Lower lobe of right lung (tissue), 2 donors: ENCODE measurements at regions not wholly inside any gene's neighbourhood (a gene's known extent, or its start where the extent isn't known, plus 50 kb on each side); places are given as distances from the start of the nearest gene placed in this dataset.

Source experiments
- ATAC-seq, 2 donors: fragments of 200-7000 bp; cut with Tn5 transposase; one replicate each; pipeline ENCODE4 v1.9.1; 2020 to 2022; ENCODE audit warnings: mild to moderate bottlenecking in 2 of 2, moderate library complexity in 2 of 2
- DNase-seq: peaks from one replicate; pipeline ENCODE4 v3.0.0-alpha.2; 2020
- H3K27ac ChIP-seq: fragments of 200-600 bp; one replicate; pipeline ENCODE4 v1.8.0; 2022
- H3K27me3 ChIP-seq: fragments of 200-600 bp; one replicate; pipeline ENCODE4 v1.8.0; 2022; ENCODE audit warnings: low read depth
- H3K36me3 ChIP-seq: fragments of 200-600 bp; one replicate; pipeline ENCODE4 v1.8.0; 2022; ENCODE audit warnings: mild to moderate bottlenecking
- H3K4me1 ChIP-seq: fragments of 200-600 bp; one replicate; pipeline ENCODE4 v1.8.0; 2022
- H3K4me3 ChIP-seq: fragments of 200-600 bp; one replicate; pipeline ENCODE4 v1.8.0; 2022; ENCODE audit warnings: mild to moderate bottlenecking
- H3K9me3 ChIP-seq: fragments of 200-600 bp; one replicate; pipeline ENCODE4 v1.8.0; 2022
- CTCF ChIP-seq: fragments of 200-600 bp; IDR thresholded peaks from one replicate; pipeline ENCODE4 v1.8.0; 2022; ENCODE audit warnings: antibody characterized with exemption, mild to moderate bottlenecking
- intact Hi-C: fragments of 100-400 bp; cut with DNase I; formaldehyde crosslinking; loops from one replicate; pipeline ENCODE4 v1.11.0; 2022
- donor health status: DM: no; HTN: yes; CAD: no; lungs with severe emphysema.

DNA sequence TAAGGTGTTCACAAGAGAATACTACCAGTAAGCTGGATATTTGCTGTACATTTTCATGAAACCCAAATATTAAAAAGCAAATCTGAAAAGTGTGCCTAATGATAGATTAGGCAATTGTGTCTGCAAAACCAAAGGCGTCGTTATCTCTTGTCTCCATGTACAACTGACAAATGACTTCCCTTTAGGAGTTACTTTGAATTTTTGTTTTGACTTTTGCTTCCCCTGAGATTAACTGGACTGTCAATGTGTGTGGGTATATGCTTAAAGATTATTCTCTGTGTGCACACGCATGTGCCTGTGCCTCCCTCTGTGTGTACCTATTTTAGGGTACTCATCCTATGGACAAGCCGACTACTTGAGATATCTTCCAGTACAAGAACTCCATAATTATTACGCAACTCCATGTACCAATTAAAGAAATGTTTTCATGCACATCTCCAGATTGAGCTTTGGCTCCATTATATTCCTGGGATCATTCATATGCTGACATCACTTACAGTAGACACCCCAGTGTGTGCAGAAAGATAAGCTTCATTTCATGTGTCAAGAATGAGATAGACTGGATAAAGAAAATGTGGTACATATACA is 431.2 kb upstream of the ADAMTS9 start:
- no peak for TF ChIP-seq CTCF
- Histone ChIP-seq H3K9me3 (no peaks in the 10 kb centered on the region), H3K4me3 (no peak overlapping the region), H3K36me3 (no peaks in the 10 kb centered on the region), H3K27me3 (no peaks in the 10 kb centered on the region), H3K4me1 (no peaks in the 10 kb centered on the region), H3K27ac (no peak overlapping the region)
- ATAC-seq, result no peak
- intact Hi-C loops, result no loop called here
- no peak for DNase-seq

GRCh38 chr3:65114041-65114440 is 426.2 kb upstream of the ADAMTS9 start:
- no peak for TF ChIP-seq CTCF
- H3K27ac ChIP-seq, result no peak overlapping the region
- DNase-seq (no peak), ATAC-seq (no peak)
- H3K4me3 ChIP-seq, result no peak overlapping the region
- no peaks in the 10 kb centered on the region for H3K9me3 ChIP-seq
- H3K4me1 ChIP-seq, result no peaks in the 10 kb centered on the region
- no peaks in the 10 kb centered on the region for H3K27me3 ChIP-seq
- intact Hi-C loops, result no loop called here
- no peaks in the 10 kb centered on the region for H3K36me3 ChIP-seq

DNA sequence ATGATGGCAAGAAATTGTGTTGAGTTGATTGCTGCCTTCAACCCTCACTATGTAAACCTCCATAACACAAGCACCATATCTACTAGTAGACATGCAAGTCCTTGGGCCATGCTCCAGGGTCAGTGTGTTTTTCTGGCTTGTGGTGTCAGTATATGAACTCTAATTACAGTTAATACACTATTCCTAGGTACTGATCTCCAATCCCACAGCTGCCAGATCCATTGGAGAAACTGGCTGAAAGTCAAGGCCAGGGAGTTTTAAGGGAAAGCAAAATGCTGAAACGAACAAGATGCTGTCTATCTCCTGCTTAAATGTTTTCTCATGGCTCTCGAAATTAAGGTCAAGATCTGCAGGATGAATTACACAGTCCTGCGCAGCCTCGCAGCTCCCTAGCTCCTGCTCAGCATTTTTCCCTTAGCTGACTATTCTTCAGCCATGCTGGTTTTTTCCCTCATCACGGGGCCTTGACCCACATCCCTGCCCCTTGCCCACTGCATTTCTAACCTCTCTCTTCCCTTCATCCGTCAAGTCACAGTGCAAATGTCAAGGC is 425.0 kb upstream of the ADAMTS9 start:
- Histone ChIP-seq H3K27ac (no peak overlapping the region), H3K36me3 (no peaks in the 10 kb centered on the region), H3K4me1 (no peaks in the 10 kb centered on the region), H3K27me3 (no peaks in the 10 kb centered on the region), H3K9me3 (no peaks in the 10 kb centered on the region), H3K4me3 (no peak overlapping the region)
- DNase-seq (no peak), ATAC-seq (no peak)
- no peak for TF ChIP-seq CTCF
- intact Hi-C loops, result no loop called here

DNA sequence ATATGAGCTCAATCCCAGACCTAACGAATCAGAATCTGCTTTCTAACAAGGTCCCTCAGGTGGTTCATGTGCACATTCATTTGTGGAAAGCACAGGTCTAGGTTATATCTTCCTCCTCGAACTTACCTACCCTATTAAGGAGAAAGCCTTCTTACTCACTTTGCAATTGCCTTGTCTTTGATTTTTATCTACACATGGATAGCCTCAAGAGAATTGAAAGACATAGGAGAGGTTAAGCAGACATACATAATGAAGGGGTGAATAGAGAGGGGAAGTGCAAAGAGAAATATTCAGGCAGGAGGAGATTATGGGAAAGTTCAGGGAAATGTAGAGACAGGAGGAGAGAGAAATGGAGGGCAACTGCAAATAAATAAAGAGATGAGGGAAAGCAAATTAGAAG is 422.9 kb upstream of the ADAMTS9 start:
- no peak for TF ChIP-seq CTCF
- intact Hi-C loops, result no loop called here

DNA sequence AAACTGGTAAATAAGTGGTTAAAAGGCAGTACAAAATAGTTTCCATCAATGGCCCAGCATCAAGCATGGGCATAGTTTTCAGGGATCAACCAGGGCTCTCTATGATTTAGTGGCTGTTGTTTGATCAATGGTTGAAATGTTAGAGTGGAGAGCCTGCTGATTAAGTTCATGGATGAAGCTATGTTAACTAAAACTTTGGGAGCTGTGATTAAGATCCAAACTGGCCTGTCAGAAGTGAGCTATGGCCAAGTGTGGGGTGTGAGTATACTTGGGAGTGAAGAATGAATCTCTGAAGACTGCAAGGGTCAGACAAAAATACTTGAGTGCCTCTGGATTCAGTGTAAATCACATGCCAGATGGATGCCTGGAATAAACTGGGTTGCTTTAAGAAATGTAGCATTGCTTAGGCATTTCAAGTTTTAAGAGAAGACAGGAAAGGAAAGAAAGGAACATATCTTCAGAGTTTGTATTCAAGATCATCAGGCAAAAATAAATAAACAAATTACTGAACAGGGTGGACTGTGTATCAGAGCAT is 422.2 kb upstream of the ADAMTS9 start:
- Histone ChIP-seq H3K4me3 (no peak overlapping the region), H3K27ac (no peak overlapping the region), H3K9me3 (no peaks in the 10 kb centered on the region), H3K27me3 (no peaks in the 10 kb centered on the region), H3K4me1 (no peaks in the 10 kb centered on the region), H3K36me3 (no peaks in the 10 kb centered on the region)
- intact Hi-C loops, result no loop called here
- DNase-seq (no peak), ATAC-seq (no peak)
- TF ChIP-seq CTCF, result no peak

More for the DNA sequence above, 422.9 kb upstream of the ADAMTS9 start:
- H3K4me3 ChIP-seq, result no peak overlapping the region
- H3K27ac ChIP-seq, result no peak overlapping the region
- ATAC-seq (no peak), DNase-seq (no peak)
- no peaks in the 10 kb centered on the region for H3K4me1 ChIP-seq
- no peaks in the 10 kb centered on the region for H3K27me3 ChIP-seq
- no peaks in the 10 kb centered on the region for H3K36me3 ChIP-seq
- H3K9me3 ChIP-seq, result no peaks in the 10 kb centered on the region
